ENCODE measurements at regions not wholly inside any gene's neighbourhood (a gene's known extent, or its start where the extent isn't known, plus 50 kb on each side); places are given as distances from the start of the nearest gene placed in this dataset.

DNA sequence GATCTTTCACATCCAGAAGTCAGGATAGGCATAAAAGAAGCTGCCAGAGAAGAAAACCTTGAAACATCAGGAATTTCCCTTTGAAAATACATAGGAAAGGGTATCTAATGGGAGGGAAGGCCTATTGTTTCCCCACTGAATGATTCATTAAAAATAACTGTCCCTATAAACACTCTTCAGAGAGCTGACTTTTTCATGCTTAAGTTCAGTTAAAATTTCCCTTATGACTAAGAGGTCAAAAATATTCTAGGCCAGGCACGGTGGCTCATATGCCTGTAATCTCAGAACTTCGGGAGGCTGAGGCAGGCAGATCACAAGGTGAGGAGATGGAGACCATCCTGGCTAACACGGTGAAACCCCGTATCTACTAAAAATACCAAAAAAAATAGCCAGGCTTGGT lies 499.5 kb downstream of the ENC1 start (continued):
- TF ChIP-seq, protein P1, sequence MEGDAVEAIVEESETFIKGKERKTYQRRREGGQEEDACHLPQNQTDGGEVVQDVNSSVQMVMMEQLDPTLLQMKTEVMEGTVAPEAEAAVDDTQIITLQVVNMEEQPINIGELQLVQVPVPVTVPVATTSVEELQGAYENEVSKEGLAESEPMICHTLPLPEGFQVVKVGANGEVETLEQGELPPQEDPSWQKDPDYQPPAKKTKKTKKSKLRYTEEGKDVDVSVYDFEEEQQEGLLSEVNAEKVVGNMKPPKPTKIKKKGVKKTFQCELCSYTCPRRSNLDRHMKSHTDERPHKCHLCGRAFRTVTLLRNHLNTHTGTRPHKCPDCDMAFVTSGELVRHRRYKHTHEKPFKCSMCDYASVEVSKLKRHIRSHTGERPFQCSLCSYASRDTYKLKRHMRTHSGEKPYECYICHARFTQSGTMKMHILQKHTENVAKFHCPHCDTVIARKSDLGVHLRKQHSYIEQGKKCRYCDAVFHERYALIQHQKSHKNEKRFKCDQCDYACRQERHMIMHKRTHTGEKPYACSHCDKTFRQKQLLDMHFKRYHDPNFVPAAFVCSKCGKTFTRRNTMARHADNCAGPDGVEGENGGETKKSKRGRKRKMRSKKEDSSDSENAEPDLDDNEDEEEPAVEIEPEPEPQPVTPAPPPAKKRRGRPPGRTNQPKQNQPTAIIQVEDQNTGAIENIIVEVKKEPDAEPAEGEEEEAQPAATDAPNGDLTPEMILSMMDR (IDR thresholded peaks at IDR 0.05 in 2 of 3, conservative IDR thresholded peaks at IDR 0.05 in 1 of 3; ENCODE audit: borderline replicate concordance in 1 of 3, insufficient read depth in 1 of 3, low read depth in 2 of 3, low read length in 2 of 3) = no peak
- TF ChIP-seq ELF1 (IDR thresholded peaks at IDR 0.05; ENCODE audit: borderline replicate concordance, low read depth) = no peak

DNA sequence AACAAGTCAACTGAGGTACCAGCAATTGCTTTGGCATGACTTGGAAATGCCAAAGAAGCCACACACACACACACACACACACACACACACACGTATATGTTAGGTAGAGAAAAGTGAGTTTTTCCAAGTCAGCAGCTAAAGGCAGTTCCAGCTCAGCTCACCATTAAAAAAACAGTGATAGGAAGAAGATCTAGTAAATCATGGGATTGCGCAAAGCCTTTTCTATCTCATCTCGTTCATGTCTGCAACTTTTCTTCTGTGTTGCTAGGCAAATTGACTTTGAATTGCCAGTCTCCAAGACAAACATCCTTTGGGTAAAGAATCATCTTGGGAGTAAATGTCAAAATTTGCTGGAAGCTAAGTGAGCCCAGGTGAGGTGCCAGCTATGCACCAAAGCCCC lies 500.1 kb downstream of the ENC1 start:
- ATAC-seq (no peak), DNase-seq (ENCODE audit: low read depth, low spot score) (no peak)
- Histone ChIP-seq H4K20me1 (ENCODE audit: insufficient read depth) (no peaks in the 10 kb centered on the region), H3K79me2 (ENCODE audit: insufficient read depth, low read length) (no peaks in the 10 kb centered on the region), H3K9me3 (ENCODE audit: control insufficient read depth in 1 of 2, insufficient read depth in 1 of 2, low read depth in 1 of 2, low read length in 2 of 2) (no peaks in the 10 kb centered on the region), H3K27me3 (ENCODE audit: insufficient read depth, low read length) (peaks cover 6% of the 10 kb centered on the region; the same call in 1 of the 2 replicates), H3K4me3 (replicated peaks in 1 of 2; ENCODE audit: low read depth in 1 of 2, low read length in 2 of 2) (no peak overlapping the region), H3K27ac (ENCODE audit: low read depth, low read length) (no peak overlapping the region), H3K4me1 (ENCODE audit: control insufficient read depth in 1 of 2, insufficient read depth in 2 of 2, low read length in 2 of 2) (no peaks in the 10 kb centered on the region), H3K9me2 (ENCODE audit: insufficient read depth) (no peaks in the 10 kb centered on the region), H3K36me3 (ENCODE audit: control insufficient read depth in 1 of 2, insufficient read depth in 2 of 2, low read length in 2 of 2) (no peaks in the 10 kb centered on the region), H2AFZ (ENCODE audit: low read depth, low read length, poor library complexity, severe bottlenecking) (no peak overlapping the region), H3K9ac (ENCODE audit: low read length) (no peak overlapping the region), H3K4me2 (ENCODE audit: low read length) (no peak overlapping the region)
- BruUV-seq (replicated peaks) = no TSS peak
- intact Hi-C loops (cut with micrococcal nuclease) = no loop called here
- ChIA-PET RAD21 (ENCODE audit: low non-redundant PET in 1 of 2, low total read pairs in 2 of 2, uncharacterized antibody in 2 of 2, unreplicated experiment in 2 of 2) (no interaction called here), CTCF (no interaction called here), POLR2A (no interaction called here)
- TF ChIP-seq SP1 (IDR thresholded peaks at IDR 0.05; ENCODE audit: low read depth) = no peak
- no peak for TF ChIP-seq YY1 (IDR thresholded peaks at IDR 0.05; ENCODE audit: extremely low read depth, insufficient replicate concordance, low read depth, low read length)
- no peak for TF ChIP-seq ELF1 (IDR thresholded peaks at IDR 0.05; ENCODE audit: borderline replicate concordance, low read depth)
- no peak for TF ChIP-seq POLR2A (IDR thresholded peaks at IDR 0.05; ENCODE audit: borderline replicate concordance, extremely low read depth, insufficient read depth, insufficient read length)
- TF ChIP-seq FOSL1 (IDR thresholded peaks at IDR 0.05; ENCODE audit: low read depth) = no peak
- TF ChIP-seq, protein P2, sequence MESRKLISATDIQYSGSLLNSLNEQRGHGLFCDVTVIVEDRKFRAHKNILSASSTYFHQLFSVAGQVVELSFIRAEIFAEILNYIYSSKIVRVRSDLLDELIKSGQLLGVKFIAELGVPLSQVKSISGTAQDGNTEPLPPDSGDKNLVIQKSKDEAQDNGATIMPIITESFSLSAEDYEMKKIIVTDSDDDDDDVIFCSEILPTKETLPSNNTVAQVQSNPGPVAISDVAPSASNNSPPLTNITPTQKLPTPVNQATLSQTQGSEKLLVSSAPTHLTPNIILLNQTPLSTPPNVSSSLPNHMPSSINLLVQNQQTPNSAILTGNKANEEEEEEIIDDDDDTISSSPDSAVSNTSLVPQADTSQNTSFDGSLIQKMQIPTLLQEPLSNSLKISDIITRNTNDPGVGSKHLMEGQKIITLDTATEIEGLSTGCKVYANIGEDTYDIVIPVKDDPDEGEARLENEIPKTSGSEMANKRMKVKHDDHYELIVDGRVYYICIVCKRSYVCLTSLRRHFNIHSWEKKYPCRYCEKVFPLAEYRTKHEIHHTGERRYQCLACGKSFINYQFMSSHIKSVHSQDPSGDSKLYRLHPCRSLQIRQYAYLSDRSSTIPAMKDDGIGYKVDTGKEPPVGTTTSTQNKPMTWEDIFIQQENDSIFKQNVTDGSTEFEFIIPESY (IDR thresholded peaks at IDR 0.05; ENCODE audit: extremely low read depth, insufficient replicate concordance, low read length) = no peak
- TF ChIP-seq CEBPB (IDR thresholded peaks at IDR 0.05; ENCODE audit: low read depth) = no peak
- TF ChIP-seq EGR1 (IDR thresholded peaks at IDR 0.05; ENCODE audit: low read depth) = no peak
- no peak for TF ChIP-seq EZH2phosphoT487 (IDR thresholded peaks at IDR 0.05; ENCODE audit: borderline replicate concordance)
- TF ChIP-seq JUND (IDR thresholded peaks at IDR 0.05) = no peak
- no peak for TF ChIP-seq CBX3 (IDR thresholded peaks at IDR 0.05; ENCODE audit: low read depth)
- no peak for TF ChIP-seq SIN3A (IDR thresholded peaks at IDR 0.05; ENCODE audit: low read depth)
- TF ChIP-seq, protein P3, sequence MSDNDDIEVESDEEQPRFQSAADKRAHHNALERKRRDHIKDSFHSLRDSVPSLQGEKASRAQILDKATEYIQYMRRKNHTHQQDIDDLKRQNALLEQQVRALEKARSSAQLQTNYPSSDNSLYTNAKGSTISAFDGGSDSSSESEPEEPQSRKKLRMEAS (IDR thresholded peaks at IDR 0.05) = no peak
- TF ChIP-seq, protein P4, sequence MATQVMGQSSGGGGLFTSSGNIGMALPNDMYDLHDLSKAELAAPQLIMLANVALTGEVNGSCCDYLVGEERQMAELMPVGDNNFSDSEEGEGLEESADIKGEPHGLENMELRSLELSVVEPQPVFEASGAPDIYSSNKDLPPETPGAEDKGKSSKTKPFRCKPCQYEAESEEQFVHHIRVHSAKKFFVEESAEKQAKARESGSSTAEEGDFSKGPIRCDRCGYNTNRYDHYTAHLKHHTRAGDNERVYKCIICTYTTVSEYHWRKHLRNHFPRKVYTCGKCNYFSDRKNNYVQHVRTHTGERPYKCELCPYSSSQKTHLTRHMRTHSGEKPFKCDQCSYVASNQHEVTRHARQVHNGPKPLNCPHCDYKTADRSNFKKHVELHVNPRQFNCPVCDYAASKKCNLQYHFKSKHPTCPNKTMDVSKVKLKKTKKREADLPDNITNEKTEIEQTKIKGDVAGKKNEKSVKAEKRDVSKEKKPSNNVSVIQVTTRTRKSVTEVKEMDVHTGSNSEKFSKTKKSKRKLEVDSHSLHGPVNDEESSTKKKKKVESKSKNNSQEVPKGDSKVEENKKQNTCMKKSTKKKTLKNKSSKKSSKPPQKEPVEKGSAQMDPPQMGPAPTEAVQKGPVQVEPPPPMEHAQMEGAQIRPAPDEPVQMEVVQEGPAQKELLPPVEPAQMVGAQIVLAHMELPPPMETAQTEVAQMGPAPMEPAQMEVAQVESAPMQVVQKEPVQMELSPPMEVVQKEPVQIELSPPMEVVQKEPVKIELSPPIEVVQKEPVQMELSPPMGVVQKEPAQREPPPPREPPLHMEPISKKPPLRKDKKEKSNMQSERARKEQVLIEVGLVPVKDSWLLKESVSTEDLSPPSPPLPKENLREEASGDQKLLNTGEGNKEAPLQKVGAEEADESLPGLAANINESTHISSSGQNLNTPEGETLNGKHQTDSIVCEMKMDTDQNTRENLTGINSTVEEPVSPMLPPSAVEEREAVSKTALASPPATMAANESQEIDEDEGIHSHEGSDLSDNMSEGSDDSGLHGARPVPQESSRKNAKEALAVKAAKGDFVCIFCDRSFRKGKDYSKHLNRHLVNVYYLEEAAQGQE (IDR thresholded peaks at IDR 0.05; ENCODE audit: low read depth) = no peak
- TF ChIP-seq EZH2 (IDR thresholded peaks at IDR 0.05) = no peak
- TF ChIP-seq POLR2AphosphoS5 (IDR thresholded peaks at IDR 0.05; ENCODE audit: low read depth, low read length) = no peak
